CD14-positive monocyte (primary cell): ENCODE measurements at regions not wholly inside any gene's neighbourhood (a gene's known extent, or its start where the extent isn't known, plus 50 kb on each side); places are given as distances from the start of the nearest gene placed in this dataset.

Experiments used
- DNase-seq, 3 donors: peaks; one replicate each; pipeline ENCODE4 v3.0.0-alpha.2; 2011 to 2022
- H2AFZ ChIP-seq: 2 replicates; pipeline ENCODE4 v1.6.0; 2012; ENCODE audit warnings: mild to moderate bottlenecking, low read depth, low read length, inconsistent platforms; ENCODE audit not compliant: insufficient read depth, poor library complexity, severe bottlenecking
- H3K27ac ChIP-seq, 2 donors: 1 replicate in 1 of 2; 2 replicates in 1 of 2; pipeline ENCODE4 v1.5.1; 2012 to 2013; ENCODE audit warnings: low read length in 2 of 2, control low read depth in 1 of 2, inconsistent platforms in 1 of 2, low read depth in 1 of 2, mild to moderate bottlenecking in 1 of 2
- H3K27me3 ChIP-seq, 2 donors: one replicate each; pipeline versions ENCODE4 v1.6.0 to v1.6.1; 2011 to 2013; ENCODE audit warnings: low read length in 2 of 2; ENCODE audit not compliant: control insufficient read depth in 2 of 2, insufficient read depth in 2 of 2
- H3K36me3 ChIP-seq, 2 donors: replicated peaks in 1 of 2; 1 replicate in 1 of 2; 2 replicates in 1 of 2; pipeline versions ENCODE4 v1.5.1 to v1.6.1; 2012 to 2013; ENCODE audit warnings: low read length in 2 of 2, control low read depth in 1 of 2, inconsistent platforms in 1 of 2, mild to moderate bottlenecking in 1 of 2; ENCODE audit not compliant: insufficient read depth in 2 of 2, control insufficient read depth in 1 of 2
- H3K4me1 ChIP-seq, 2 donors: 1 replicate in 1 of 2; 2 replicates in 1 of 2; pipeline versions ENCODE4 v1.5.1 to v1.6.1; 2012 to 2013; ENCODE audit warnings: low read length in 2 of 2, control low read depth in 1 of 2, inconsistent platforms in 1 of 2, mild to moderate bottlenecking in 1 of 2, moderate library complexity in 1 of 2; ENCODE audit not compliant: insufficient read depth in 2 of 2, control insufficient read depth in 1 of 2
- H3K4me2 ChIP-seq: replicated peaks from 2 replicates; pipeline ENCODE3; 2012; ENCODE audit warnings: low read length, moderate library complexity, mild to moderate bottlenecking; ENCODE audit not compliant: poor library complexity, severe bottlenecking; ENCODE audit errors: extremely low read depth
- H3K4me3 ChIP-seq, 3 experiments: fragments of 200-600 bp in 1 of 3; sonication (generic) in 1 of 3; replicated peaks in 1 of 3; 1 replicate in 2 of 3; 2 replicates in 1 of 3; pipeline ENCODE4 v1.5.1; 2011 to 2013; ENCODE audit warnings: low read length in 3 of 3, mild to moderate bottlenecking in 3 of 3, control low read depth in 2 of 3, low read depth in 2 of 3, inconsistent platforms in 1 of 3, moderate library complexity in 1 of 3
- H3K79me2 ChIP-seq: 2 replicates; pipeline ENCODE4 v1.6.0; 2012; ENCODE audit warnings: mild to moderate bottlenecking, control low read depth, inconsistent platforms, low read length, moderate library complexity; ENCODE audit not compliant: insufficient read depth
- H3K9ac ChIP-seq: 2 replicates; pipeline ENCODE4 v1.6.0; 2017; ENCODE audit warnings: low read length, mild to moderate bottlenecking; ENCODE audit not compliant: insufficient read depth, poor library complexity, severe bottlenecking
- H3K9me3 ChIP-seq, 2 donors: replicated peaks in 1 of 2; 1 replicate in 1 of 2; 2 replicates in 1 of 2; pipeline versions ENCODE4 v1.5.1 to v1.6.1; 2012 to 2013; ENCODE audit warnings: low read length in 2 of 2, control low read depth in 1 of 2; ENCODE audit not compliant: control insufficient read depth in 1 of 2, insufficient read depth in 1 of 2
- H4K20me1 ChIP-seq: 2 replicates; pipeline ENCODE4 v1.6.0; 2012; ENCODE audit warnings: mild to moderate bottlenecking, low read length, control low read depth, moderate library complexity; ENCODE audit not compliant: insufficient read depth
- H3K27ac Mint-ChIP-seq, 7 donors: one replicate each; pipeline ENCODE4 v1.8.0; 2020; ENCODE audit warnings: mild to moderate bottlenecking in 7 of 7, mixed read lengths in 7 of 7, moderate library complexity in 6 of 7, inconsistent platforms in 2 of 7
- H3K27me3 Mint-ChIP-seq, 3 donors: one replicate each; pipeline ENCODE4 v1.8.0; 2021 to 2022; ENCODE audit warnings: low read depth in 3 of 3, mild to moderate bottlenecking in 3 of 3, mixed read lengths in 3 of 3, moderate library complexity in 3 of 3, inconsistent platforms in 1 of 3
- H3K36me3 Mint-ChIP-seq, 2 donors: one replicate each; pipeline ENCODE4 v1.8.0; 2020; ENCODE audit warnings: mixed read lengths in 2 of 2, inconsistent platforms in 1 of 2, mild to moderate bottlenecking in 1 of 2
- H3K4me1 Mint-ChIP-seq: one replicate; pipeline ENCODE4 v1.8.0; 2020; ENCODE audit warnings: mild to moderate bottlenecking, mixed read lengths
- H3K4me3 Mint-ChIP-seq, 2 donors: one replicate each; pipeline ENCODE4 v1.8.0; 2020; ENCODE audit warnings: mild to moderate bottlenecking in 2 of 2, mixed read lengths in 2 of 2, moderate library complexity in 1 of 2
- H3K9me3 Mint-ChIP-seq, 7 donors: one replicate each; pipeline ENCODE4 v1.8.0; 2020 to 2022; ENCODE audit warnings: mixed read lengths in 7 of 7, mild to moderate bottlenecking in 6 of 7, moderate library complexity in 6 of 7, inconsistent platforms in 2 of 7
- CTCF ChIP-seq: fragments of 200-600 bp; IDR thresholded peaks from one replicate; pipeline ENCODE4 v1.8.0; 2022; ENCODE audit warnings: antibody characterized with exemption, mild to moderate bottlenecking
- WGBS: methylation state at CpG from one replicate; pipeline ENCODE4 v1.1.5; 2013; ENCODE audit warnings: missing lambda C conversion rate; ENCODE audit not compliant: insufficient coverage; 5-methylcytosine and 5-hydroxymethylcytosine counted together
- intact Hi-C, 2 donors: fragments of 100-400 bp; cut with micrococcal nuclease; formaldehyde crosslinking; loops; one replicate each; pipeline versions ENCODE4 v1.15.0 to v1.15.1; 2023

GRCh38 chr6:145245119-145245518, 490.2 kb downstream of the EPM2A start:
- Mint-ChIP-seq H3K4me3 (no peak overlapping the region), H3K4me1 (no peaks in the 10 kb centered on the region), H3K27ac (no peak overlapping the region), H3K36me3 (no peaks in the 10 kb centered on the region), H3K9me3 (peaks cover 1 to 10% (median 4%) of the 10 kb centered on the region in 7 donors), H3K27me3 (no peaks in the 10 kb centered on the region)
- H2AFZ ChIP-seq: no peak overlapping the region
- intact Hi-C loops: no loop called here
- no peak for DNase-seq
- H3K36me3 ChIP-seq: no peaks in the 10 kb centered on the region
- no peaks in the 10 kb centered on the region for H4K20me1 ChIP-seq
- no peak overlapping the region for H3K27ac ChIP-seq
- H3K4me3 ChIP-seq: no peak overlapping the region
- H3K9ac ChIP-seq: no peak overlapping the region
- H3K9me3 ChIP-seq: peaks cover 0 to 8% of the 10 kb centered on the region in 2 donors
- no peak overlapping the region for H3K4me2 ChIP-seq
- 97% methylated on average over 2 of the region's 4 CpGs for whole genome bisulfite sequencing
- no peaks in the 10 kb centered on the region for H3K4me1 ChIP-seq
- no peak for TF ChIP-seq CTCF
- no peaks in the 10 kb centered on the region for H3K79me2 ChIP-seq
- no peaks in the 10 kb centered on the region for H3K27me3 ChIP-seq

GRCh38 chr6:145247692-145248419, 487.5 kb downstream of the EPM2A start:
- Mint-ChIP-seq H3K27ac (no peak overlapping the region), H3K4me3 (no peak overlapping the region), H3K27me3 (no peaks in the 10 kb centered on the region), H3K9me3 (peaks cover 0 to 8% (median 4%) of the 10 kb centered on the region in 7 donors), H3K36me3 (no peaks in the 10 kb centered on the region), H3K4me1 (no peaks in the 10 kb centered on the region)
- Histone ChIP-seq H4K20me1 (no peaks in the 10 kb centered on the region), H3K79me2 (no peaks in the 10 kb centered on the region), H3K4me3 (no peak overlapping the region), H3K9me3 (peaks cover 0 to 8% of the 10 kb centered on the region in 2 donors), H3K4me2 (no peak overlapping the region), H2AFZ (no peak overlapping the region), H3K36me3 (no peaks in the 10 kb centered on the region), H3K27me3 (no peaks in the 10 kb centered on the region), H3K27ac (no peak overlapping the region), H3K9ac (no peak overlapping the region), H3K4me1 (no peaks in the 10 kb centered on the region)
- no peak for TF ChIP-seq CTCF
- intact Hi-C loops: no loop called here
- DNase-seq: no peak
- WGBS: 77% methylated on average over 3 of the region's 6 CpGs
